ENCODE measurements at regions not wholly inside any gene's neighbourhood (a gene's known extent, or its start where the extent isn't known, plus 50 kb on each side); places are given as distances from the start of the nearest gene placed in this dataset.
"Not testable (repeated sequence)": the region's sequence is repeated elsewhere in the genome, so short reads cannot be mapped to it uniquely, and the experiment has no call there.

DNA sequence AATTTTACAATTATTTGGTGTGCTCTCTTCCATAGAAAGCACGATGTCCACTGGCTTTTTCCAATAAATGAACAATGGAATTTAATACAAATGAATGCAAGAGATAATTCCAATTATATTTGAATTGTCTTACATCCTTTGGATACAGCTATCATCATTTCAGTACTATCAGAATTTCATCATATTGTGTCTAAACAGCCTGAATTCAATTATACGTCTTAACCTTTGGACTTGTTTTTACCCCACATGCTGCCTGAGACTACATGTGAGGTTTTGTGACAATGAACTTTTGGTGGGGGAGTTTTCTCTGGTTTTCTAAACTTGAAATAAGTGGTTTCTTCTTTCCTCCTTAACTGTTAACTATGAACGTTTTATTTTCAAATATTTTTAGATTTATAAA, 1176.0 kb downstream of the EPHA7 start:
- no peak for DNase-seq

DNA sequence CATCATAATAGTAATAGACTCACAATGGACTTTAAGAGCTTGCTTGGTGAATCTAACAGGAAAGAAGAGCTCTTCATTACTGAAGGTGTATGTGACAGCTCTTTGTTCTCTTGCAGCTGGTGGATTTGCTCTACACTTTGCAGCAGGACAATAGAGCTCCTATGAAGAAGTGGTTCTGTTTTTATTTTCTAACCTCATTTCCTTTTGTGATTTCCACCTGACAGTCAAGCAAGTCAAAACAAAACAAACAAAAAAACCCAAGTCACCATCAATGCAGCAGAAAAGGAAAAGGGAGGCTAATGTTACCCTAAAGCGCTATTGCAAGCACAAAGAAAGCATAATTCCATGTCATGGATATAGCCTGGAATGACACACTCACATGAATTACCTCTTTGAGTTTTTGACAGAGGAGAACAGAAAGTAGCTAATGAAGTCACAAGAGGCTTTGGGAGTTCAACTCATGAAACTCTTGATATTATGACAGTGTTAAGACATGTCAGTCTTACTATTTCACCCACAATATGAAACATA, 1188.1 kb downstream of the EPHA7 start:
- no peak for DNase-seq

DNA sequence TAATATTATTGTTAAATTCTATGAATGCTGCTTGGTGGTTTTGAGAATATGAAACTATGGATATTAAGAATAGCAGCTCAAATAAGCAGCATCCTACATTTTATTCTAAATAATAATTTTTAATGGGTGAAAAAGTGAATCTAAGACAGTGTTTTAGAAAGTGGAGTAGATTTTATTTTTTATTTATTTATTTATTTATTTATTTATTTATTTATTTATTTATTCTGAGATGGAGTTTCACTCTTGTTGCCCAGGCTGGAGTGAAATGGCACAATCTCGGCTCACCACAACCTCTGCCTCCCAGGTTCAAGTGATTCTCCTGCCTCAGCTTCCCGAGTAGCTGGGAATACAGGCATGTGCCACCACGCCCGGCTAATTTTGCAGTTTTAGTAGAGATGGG, 1199.4 kb downstream of the EPHA7 start:
- DNase-seq, result not testable (repeated sequence)

DNA sequence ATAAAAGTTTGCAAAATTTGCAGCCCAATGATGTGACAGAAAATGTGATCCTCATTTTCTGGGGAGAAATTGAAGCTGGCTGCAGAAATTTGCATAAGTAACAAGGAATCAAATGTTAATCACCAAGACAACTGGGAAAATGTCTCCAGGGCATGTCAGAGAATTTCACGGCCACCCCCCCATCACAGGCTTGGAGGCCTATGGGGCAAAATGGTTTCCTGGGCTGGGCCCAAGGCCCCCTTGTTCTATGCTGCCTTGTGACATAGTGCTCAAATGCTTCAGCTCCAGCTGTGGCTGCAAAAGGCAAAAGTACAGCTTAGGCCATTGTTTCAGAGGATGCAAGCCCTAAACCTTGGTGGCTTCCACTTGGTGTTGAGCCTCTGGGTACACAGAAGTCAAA, 1202.6 kb downstream of the EPHA7 start:
- no peak for DNase-seq

DNA sequence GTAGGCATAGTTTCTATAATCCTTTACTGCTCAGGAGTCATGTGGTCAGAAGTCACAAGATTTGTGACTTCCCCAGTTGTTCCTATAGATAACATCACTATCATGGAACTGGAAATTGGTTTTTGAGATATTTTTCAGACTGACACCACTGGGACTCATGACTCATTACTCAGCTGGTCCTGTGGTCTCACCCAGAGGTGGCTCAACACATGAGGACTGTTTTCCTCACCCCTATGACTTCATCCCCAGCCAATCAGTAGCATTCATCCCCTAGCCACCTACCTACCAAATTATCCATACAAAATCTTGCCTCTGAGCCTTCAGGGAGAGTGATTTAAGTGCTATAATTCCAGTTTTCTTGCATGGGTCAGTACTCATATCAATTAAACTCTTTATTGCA, 1217.7 kb downstream of the EPHA7 start:
- DNase-seq, result no peak

DNA sequence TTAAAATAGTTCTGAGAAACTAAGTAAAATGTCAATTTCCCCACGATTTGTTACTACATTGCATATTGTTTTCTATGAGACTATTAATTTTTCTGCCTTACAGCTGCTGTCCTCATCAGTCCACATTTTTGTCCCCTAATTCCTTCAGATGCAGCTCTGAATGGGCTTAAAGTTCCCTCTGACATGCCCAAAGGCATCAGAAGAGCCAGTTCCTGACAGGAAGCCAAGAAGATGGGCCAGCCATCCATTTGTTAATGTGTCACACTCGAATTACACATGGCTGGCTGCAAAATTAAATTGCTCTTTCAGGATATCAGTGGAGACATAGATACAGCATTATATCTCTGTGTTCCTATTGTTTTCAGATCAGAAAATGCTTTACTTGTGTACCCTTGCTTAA, 1223.0 kb downstream of the EPHA7 start:
- DNase-seq, result no peak

DNA sequence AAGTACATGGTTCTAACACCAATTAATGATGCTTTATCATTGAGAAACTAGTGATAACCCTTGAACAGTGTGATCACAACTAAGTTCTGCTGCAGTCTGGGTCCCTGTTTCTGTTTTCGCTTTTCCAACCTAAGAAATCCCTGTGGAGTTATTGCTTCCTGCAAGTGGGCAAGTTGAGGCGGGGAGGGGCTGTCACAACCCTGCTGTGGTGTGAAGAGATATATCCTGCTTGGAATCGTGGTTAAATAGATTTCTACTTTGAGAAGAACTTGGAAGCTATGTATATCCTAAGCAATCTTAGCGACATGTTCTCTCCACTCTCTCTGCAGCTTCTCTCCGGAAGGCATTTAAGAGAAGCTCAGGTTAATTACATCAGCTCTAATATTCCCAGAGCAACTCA, 1223.6 kb downstream of the EPHA7 start:
- no peak for DNase-seq

DNA sequence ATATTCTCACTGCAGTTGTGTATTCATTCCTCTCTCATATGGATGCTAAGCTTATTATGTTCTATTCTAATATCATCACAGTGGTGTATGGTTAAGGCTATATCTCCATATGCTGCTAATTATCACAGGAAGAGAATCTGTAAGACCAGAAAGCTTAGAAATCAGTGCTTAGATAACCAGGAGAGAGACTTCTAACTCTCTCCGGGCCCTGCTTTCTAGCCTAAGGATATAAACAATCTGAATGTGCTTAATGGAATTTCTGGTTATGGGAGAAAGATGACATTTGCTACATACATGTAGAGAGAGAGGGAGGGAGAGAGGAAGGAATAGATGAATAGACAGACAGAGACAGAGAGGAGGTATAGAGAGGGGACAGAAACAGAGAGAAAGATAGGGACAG, 1231.3 kb downstream of the EPHA7 start:
- no peak for DNase-seq

DNA sequence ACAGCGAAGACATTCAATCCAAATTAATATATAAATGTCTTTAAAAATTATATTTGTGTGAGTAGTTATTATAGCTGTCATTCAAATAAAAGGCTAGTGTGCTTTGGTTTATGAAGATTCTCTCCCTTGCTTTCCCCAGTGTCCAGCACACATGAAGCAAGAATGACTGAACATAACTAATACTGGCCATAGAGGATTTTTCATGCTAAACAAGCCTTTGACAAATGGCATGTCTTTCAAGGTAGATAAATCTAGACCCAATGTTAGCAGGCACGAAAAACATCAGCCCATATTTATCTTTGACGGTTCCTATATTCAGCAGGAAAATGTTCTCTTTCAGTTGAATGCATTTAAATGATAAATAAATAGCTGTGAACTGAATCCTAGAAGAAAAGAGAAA, 1234.4 kb downstream of the EPHA7 start:
- no peak for DNase-seq

DNA sequence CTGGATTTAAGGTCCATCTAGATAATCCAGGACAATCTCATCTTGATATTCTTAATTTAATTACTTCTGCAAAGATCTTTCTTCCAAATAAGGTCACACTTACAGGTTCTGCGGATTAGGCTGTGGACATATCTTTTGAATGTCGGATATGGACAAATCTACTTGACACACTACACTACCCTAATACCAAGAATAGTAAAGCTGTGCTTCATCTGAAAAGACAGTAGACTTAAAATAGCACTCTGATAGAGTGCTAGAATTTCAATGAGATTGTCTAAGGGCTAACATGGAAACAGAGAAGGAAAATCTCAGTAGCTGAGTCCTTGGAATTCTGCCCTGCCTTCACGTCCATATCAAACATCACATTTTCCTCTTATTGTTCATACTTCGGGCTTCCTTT, 1238.0 kb downstream of the EPHA7 start:
- no peak for DNase-seq

DNA sequence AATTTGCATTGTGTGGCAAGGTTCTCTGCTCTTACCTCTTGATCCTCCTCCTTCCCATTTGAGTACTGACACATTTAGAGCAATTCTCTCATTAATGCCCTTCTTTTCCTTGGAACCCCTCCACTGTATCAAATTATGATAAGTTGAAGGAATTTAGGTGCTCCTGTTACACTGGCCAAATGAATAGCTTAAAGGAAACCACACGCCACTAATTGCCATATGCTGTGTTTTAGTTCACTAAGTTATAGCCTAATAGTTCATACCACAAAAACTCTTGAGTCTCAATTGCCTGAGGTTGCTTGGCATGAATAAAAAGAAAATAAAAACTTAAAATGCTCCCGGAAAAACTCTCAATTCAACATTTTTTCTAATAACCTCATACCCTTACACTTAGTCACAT, 1239.3 kb downstream of the EPHA7 start:
- no peak for DNase-seq

DNA sequence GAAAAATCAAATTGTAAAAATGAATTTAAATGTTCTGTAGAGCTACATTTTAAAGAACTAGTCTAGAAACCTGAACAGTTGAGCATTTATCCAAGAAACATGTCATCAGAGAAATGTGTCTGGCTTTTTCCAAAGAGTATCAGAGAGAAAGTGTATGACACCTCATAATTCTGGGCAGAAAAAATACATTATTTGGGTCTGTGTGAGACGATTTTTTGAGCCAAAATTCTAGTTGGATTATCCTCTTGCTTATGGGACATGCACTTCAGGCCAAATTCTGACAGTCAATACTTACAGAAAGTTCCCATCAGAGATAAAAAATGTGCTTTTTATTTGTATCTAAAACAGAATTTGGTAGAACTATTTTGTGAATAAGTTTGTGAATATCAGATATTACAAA, 1242.7 kb downstream of the EPHA7 start:
- DNase-seq, result no peak

DNA sequence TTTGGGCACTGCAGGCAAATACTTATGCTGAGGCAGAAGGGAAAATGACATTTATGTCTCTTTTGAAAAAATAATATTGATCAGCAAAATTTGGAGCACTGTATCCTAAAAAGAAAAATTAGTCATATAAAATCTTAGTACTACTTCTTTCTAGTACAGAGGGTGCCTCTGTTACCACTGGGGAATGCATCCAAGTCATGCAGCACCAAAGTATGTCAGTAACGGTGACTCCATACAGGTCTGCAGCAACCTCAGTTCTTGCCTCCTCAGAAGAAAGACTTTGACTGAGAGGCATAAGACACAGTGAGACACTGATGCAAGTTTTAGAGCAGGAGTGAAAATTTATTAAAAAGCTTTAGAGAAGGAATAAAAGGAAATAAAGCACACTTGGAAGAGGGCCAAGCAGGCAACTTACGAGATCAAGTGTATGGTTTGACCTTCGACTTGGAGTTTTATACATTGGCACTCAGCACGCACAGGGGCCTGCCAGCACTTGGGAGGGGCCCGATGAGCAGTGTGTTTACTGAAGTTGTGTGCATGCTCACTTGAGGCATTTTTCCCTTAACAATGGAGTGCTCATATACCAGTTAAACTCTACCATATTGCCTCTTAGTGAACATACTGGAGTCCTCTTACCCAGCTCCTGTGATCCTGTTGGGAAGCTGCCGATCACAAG, 1244.8 kb downstream of the EPHA7 start:
- no peak for DNase-seq

DNA sequence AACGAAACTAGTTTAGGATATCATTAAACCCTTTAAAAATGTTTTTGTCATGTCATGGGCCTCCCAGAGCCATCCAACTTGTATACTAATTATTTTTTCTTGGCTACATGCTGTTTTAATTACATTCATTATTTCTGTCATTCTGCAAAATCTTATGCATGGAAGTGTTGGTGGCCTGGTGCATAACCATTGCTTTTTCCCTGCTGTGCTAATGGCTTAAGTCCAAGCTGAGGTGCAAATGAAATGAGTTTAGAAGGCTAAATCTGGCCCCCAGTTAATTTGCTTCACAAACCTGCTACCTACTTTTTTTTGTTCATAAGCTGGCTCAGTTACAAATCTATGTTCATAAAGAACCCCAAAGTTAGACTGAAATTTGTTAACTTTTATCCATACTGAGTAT, 1249.9 kb downstream of the EPHA7 start:
- no peak for DNase-seq

DNA sequence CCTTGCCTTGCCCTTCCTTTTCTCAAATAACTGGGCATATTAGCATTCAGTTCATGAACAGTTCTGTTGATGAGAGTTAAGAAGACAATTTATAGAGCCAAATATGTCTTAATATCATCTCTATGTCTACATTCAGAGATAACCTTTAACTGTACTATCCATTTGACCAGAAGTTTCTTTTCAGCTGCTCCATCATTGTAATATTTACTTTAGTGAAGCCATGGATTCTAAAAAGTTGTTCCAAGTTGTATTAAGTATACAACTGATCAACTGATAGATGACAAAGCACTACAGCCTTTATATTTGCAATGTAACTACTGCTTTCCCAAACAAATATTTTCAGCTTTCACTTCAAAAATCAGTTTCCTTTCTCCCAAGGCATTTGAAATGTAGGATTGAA, 1252.7 kb downstream of the EPHA7 start:
- no peak for DNase-seq

DNA sequence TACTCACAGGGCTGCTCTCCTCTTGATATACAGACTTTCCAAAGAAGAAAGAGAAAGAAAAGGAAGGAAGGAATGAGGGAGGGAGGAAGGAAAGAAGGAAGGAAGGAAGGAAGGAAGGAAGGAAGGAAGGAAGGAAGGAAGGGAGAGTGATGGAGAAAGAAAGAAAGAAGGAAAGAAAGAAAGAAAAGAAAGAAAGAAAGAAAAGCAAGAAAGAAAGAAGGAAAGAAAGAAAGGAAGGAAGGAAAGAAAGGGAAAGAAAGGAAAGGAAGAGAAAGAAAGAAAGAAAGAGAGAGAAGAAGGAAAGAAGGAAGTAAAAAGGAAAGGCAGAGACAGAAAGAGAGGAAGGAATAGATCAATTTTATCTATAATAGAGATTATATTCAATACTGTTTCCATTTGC, 1257.4 kb downstream of the EPHA7 start:
- DNase-seq, result no peak

DNA sequence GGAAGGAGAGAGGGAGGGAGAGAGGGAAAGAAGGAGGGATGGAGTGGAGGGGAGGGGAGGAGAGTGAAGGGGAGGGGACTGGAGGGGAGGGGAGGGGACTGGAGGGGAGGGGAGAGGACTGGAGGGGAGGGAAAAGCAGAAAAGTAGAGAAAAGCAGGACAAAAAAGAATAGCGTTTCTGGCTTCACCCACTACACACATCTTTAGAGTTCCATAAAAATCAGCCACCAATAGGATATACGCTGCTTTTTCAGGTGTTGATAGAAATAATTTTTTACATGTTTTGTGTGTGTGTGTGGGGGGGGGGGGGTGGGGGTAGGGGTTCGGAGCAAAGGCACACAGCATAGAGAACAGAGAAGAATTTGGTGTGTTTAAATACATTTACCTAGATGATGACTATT, 1259.1 kb downstream of the EPHA7 start:
- DNase-seq, result no peak

DNA sequence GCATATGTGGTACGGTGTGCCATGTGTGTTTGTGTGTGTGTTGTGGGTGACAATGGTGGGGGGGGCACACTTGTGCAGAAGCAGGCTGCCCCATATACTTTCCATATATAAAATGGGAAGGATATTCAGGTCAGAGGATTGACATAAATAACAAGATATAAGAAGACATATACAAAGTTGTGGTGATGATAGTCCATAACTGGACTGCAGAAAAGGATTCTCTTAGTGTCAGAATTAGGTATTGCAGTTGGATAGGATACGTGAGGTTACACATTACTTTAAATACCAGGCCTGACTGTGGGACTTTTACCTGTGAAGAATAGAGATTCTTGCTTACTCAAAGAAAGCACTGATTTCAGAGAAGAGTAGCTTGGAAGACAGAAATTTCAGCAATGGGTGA, 1260.3 kb downstream of the EPHA7 start:
- DNase-seq, result no peak

DNA sequence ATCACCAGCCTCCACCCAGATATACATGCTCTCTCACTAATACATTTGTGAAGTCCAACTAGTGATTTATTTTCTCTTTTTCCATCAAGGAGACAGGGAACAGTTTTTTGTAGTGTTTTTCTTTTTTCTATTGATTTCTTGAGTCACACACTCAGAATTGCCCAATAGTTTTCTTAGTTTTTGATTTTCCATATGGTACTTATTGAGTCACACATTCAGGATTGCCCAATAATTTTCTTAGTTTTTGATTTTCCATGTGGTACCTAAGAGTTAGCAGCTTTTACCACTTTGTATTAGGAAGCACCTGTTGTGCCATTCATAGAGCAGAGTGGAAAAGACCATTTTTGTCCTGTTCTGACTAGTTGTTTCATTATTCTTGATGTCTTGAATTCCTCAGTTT, 1268.8 kb downstream of the EPHA7 start:
- DNase-seq, result no peak

DNA sequence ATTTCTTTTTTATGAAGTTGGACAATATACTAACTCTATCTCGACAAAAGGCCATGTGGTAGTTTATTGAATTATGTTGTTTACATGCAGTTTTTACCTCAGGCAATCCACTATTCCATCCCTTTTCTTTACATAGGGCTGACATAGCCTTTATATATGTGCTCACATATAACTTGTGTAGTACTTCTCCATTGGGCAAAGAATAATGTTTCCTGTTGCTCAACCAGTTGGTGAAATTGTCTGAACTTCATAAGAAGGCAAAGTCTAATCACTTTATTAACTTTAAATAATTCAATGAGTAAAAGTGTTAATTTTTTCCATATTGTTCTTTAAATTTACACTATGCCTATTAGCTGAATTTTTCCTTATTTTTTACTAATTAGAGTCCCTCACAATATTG, 1272.1 kb downstream of the EPHA7 start:
- no peak for DNase-seq

DNA sequence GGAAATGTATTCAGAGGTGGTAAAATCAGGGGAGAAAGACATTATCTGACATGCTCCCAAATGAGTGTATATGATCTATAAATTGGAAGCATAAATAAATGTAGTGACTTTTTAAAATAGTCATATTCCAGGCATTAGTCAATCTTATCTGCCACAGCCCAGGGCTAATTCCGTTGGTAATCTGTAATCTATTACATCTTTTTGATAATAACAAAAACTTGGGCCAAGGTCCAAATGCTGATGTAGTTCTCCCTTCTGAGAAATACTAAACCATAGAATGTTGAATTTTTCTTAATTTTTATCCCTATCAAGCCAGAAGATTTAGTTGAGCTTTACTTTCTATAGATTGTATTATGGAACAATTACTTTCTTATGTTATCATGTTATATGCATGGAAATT, 1279.8 kb downstream of the EPHA7 start:
- no peak for DNase-seq

DNA sequence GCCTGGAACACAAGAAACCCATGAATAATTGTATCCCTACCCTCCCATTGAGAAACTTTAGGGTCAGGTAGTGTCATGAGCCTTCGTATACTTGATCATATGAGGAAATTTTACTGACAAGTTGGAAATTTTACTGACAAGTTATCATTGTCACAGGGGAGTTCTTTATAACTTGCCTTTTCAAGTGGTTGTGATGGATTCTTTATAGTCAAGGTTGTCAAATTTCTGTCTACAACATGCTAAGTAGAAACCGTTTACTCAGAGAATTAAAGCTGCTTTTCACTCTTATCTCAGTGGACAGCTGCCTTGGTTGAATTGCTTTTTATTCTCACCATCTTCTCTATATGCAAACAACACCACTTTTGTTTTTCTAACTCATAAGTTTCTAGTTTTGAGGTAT, 1286.4 kb downstream of the EPHA7 start:
- DNase-seq, result no peak

DNA sequence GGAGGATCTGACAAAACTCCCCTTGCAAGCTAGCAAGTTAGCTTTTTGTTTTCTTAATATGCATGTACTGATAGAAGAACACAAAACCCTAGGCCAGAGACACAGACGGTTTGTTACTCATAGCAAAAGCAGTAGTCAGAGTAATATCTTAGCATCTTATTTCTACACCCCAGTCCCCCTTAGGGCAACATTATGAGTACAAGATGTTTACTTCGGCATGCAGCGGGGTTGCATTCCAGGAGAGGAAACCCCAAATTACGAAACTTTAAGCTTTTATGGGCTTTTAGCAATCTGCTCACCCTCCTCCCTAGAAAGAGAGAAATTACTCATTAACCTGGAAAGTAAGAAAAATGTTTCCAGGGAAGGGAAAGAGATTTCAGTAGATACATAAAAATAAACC, 1286.9 kb downstream of the EPHA7 start:
- no peak for DNase-seq

DNA sequence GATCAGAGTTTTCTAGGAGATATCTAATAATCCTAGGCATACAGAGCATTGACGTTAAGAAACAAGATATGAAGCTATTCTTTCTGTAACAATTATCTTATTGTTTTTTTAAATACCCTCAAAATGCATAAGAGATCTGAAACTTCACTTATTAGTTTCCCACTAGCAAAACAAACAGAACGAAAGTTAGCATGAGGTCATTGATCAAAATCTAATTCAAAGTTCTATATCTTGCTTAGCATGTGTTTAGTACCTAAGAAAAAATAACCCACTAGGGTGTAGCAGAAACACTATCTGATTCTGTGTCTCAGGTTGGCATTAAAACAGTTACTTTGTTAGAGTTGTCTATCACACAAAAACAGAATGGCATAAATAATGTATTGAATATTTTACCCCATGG, 1288.4 kb downstream of the EPHA7 start:
- DNase-seq, result no peak

DNA sequence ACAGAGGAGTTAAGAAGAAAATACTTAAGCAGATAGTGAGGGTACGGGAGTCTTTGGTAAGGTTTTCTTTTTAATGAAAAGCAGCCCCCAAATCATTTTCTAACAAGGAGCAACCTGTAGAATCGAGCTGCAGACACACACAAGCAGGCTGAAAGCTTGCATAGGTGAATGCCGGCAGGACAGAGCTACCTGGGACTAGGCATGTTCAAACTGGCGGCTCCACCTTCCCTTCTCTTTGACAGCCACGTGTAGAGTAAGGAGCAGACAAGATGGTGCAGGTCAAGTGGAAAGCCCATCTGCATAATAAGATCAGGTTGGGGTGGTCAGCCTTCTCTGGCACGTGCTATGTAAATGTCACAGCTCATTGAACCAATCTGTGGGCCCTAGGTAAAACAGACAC, 1292.4 kb downstream of the EPHA7 start:
- DNase-seq, result no peak

DNA sequence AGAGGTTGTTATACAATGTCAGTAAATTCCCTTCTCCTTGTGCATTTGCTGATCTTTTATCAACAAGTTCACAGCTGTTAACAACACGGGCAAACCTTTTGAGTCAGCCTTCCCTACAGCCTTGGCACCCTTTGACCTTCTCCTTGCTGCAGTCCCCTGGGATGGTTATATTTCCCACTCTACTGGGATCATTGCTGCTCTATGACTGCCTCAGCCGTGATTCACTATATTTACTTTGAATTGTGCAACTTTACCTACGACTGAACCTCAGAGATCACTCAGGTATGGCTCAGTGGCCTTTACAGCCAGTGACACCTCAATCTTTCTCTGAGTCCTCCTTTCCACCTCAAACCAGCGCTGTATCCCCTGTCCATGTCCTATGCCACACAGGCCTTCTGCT, 1293.3 kb downstream of the EPHA7 start:
- DNase-seq, result no peak
